ENCODE measurements at regions not wholly inside any gene's neighbourhood (a gene's known extent, or its start where the extent isn't known, plus 50 kb on each side); places are given as distances from the start of the nearest gene placed in this dataset.

GRCh38 chr1:190000365-190000872 lies 477.2 kb downstream of the BRINP3 start:
- TF ChIP-seq CTCF (conservative IDR thresholded peaks at IDR 0.05; ENCODE audit: low read length) (no peak), EZH2phosphoT487 (IDR thresholded peaks at IDR 0.05; ENCODE audit: borderline replicate concordance, low read depth, low read length) (no peak)

Measured in OCI-LY7 (cell line).